ENCODE measurements at regions not wholly inside any gene's neighbourhood (a gene's known extent, or its start where the extent isn't known, plus 50 kb on each side); places are given as distances from the start of the nearest gene placed in this dataset.

DNA sequence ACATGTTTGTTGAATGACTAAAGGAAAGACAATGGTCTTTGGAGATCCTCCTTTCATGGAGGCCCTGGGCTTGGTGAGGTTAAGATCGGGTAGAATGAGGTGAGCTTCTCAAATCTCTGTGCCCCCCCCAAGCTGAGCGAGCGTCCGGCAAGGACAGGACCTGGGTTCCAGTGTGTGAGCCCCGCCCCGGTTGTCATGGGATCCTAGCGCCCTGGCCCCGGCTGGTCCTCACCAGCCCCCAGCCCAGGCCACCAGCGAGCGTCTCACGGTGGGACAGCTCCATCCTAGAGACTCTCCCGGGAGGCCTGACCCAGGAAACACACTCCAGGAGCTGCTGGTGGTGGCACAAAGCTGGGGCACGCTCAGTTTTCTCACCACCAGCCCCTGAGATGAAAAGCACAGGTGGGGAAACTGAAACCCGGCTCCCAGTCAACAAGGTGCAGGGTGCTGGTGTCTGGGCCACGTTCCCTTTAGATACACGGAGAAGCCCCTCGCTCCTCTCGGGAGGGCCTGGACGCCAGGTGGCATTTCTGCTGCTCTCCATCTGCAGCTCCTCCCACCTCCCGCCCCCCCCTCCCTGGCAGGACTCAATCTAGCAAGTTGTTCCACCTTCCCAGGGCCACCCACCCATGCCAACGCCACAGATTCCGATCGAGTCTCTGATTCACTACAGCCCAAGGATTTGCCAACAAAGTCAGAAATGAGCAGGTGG is 131.3 kb upstream of the PPP1R26 start:
- Histone ChIP-seq H3K9me2 (replicated peaks; ENCODE audit: low read depth, low read length) (no peaks in the 10 kb centered on the region), H4K20me1 (ENCODE audit: insufficient read depth, low read length, poor library complexity, severe bottlenecking) (no peaks in the 10 kb centered on the region), H3F3A (ENCODE audit: low read depth) (no peaks in the 10 kb centered on the region), H3K79me2 (ENCODE audit: insufficient read depth, low read length) (no peaks in the 10 kb centered on the region), H2AFZ (ENCODE audit: low read length) (no peak overlapping the region), H3K36me3 (ENCODE audit: insufficient read depth, low read length) (no peaks in the 10 kb centered on the region), H3K4me1 (ENCODE audit: insufficient read depth, low read length, poor library complexity, severe bottlenecking) (no peaks in the 10 kb centered on the region), H3K9me3 (ENCODE audit: insufficient read depth, low read depth, low read length) (no peaks in the 10 kb centered on the region), H3K9ac (ENCODE audit: low read depth, low read length, poor library complexity, severe bottlenecking) (no peak overlapping the region), H3K27me3 (ENCODE audit: insufficient read depth, low read length, poor library complexity, severe bottlenecking) (no peaks in the 10 kb centered on the region), H3K4me3 (ENCODE audit: low read length, poor library complexity, severe bottlenecking) (no peak overlapping the region), H3K4me2 (ENCODE audit: low read depth, low read length, poor library complexity, severe bottlenecking) (no peak overlapping the region)
- no peak for TF ChIP-seq CTCF (conservative IDR thresholded peaks at IDR 0.05; ENCODE audit: low read length)
- TF ChIP-seq EZH2phosphoT487 (IDR thresholded peaks at IDR 0.05; ENCODE audit: borderline replicate concordance): no peak

GRCh38 chr9:135348788-135349150 is 130.8 kb upstream of the PPP1R26 start:
- Histone ChIP-seq H3K79me2 (ENCODE audit: insufficient read depth, low read length) (no peaks in the 10 kb centered on the region), H3F3A (ENCODE audit: low read depth) (no peaks in the 10 kb centered on the region), H3K27me3 (ENCODE audit: insufficient read depth, low read length, poor library complexity, severe bottlenecking) (no peaks in the 10 kb centered on the region), H3K9me3 (ENCODE audit: insufficient read depth, low read depth, low read length) (no peaks in the 10 kb centered on the region), H3K4me3 (ENCODE audit: low read length, poor library complexity, severe bottlenecking) (no peak overlapping the region), H4K20me1 (ENCODE audit: insufficient read depth, low read length, poor library complexity, severe bottlenecking) (no peaks in the 10 kb centered on the region), H3K9me2 (replicated peaks; ENCODE audit: low read depth, low read length) (no peaks in the 10 kb centered on the region), H3K4me1 (ENCODE audit: insufficient read depth, low read length, poor library complexity, severe bottlenecking) (no peaks in the 10 kb centered on the region), H3K4me2 (ENCODE audit: low read depth, low read length, poor library complexity, severe bottlenecking) (no peak overlapping the region), H2AFZ (ENCODE audit: low read length) (no peak overlapping the region), H3K9ac (ENCODE audit: low read depth, low read length, poor library complexity, severe bottlenecking) (no peak overlapping the region), H3K36me3 (ENCODE audit: insufficient read depth, low read length) (no peaks in the 10 kb centered on the region)
- TF ChIP-seq EZH2phosphoT487 (IDR thresholded peaks at IDR 0.05; ENCODE audit: borderline replicate concordance) (no peak), CTCF (conservative IDR thresholded peaks at IDR 0.05; ENCODE audit: low read length) (no peak)

GRCh38 chr9:135349212-135350002 is 130.2 kb upstream of the PPP1R26 start:
- no peaks in the 10 kb centered on the region for H3K9me3 ChIP-seq (ENCODE audit: insufficient read depth, low read depth, low read length)
- H3K27me3 ChIP-seq (ENCODE audit: insufficient read depth, low read length, poor library complexity, severe bottlenecking): no peaks in the 10 kb centered on the region
- no peak overlapping the region for H3K4me2 ChIP-seq (ENCODE audit: low read depth, low read length, poor library complexity, severe bottlenecking)
- no peaks in the 10 kb centered on the region for H3K4me1 ChIP-seq (ENCODE audit: insufficient read depth, low read length, poor library complexity, severe bottlenecking)
- TF ChIP-seq EZH2phosphoT487 (IDR thresholded peaks at IDR 0.05; ENCODE audit: borderline replicate concordance) (no peak), CTCF (conservative IDR thresholded peaks at IDR 0.05; ENCODE audit: low read length) (no peak)
- no peaks in the 10 kb centered on the region for H3K79me2 ChIP-seq (ENCODE audit: insufficient read depth, low read length)
- no peak overlapping the region for H2AFZ ChIP-seq (ENCODE audit: low read length)
- H3F3A ChIP-seq (ENCODE audit: low read depth): no peaks in the 10 kb centered on the region
- no peaks in the 10 kb centered on the region for H4K20me1 ChIP-seq (ENCODE audit: insufficient read depth, low read length, poor library complexity, severe bottlenecking)
- no peaks in the 10 kb centered on the region for H3K9me2 ChIP-seq (replicated peaks; ENCODE audit: low read depth, low read length)
- H3K9ac ChIP-seq (ENCODE audit: low read depth, low read length, poor library complexity, severe bottlenecking): no peak overlapping the region
- no peak overlapping the region for H3K4me3 ChIP-seq (ENCODE audit: low read length, poor library complexity, severe bottlenecking)
- no peaks in the 10 kb centered on the region for H3K36me3 ChIP-seq (ENCODE audit: insufficient read depth, low read length)

Data from Loucy (cell line).